Activated T-cell treated with anti-CD3 and anti-CD28 coated beads for 48 hours (primary cell): ENCODE measurements at regions not wholly inside any gene's neighbourhood (a gene's known extent, or its start where the extent isn't known, plus 50 kb on each side); places are given as distances from the start of the nearest gene placed in this dataset.

Experiments used
- DNase-seq: peaks from one replicate; pipeline ENCODE4 v3.0.0-alpha.2; 2020; ENCODE audit warnings: low read depth

- DNase-seq = no peak
These were observed 327.7 kb downstream of the ZNF536 start for GRCh38 chr19:30699871-30700280.

DNA sequence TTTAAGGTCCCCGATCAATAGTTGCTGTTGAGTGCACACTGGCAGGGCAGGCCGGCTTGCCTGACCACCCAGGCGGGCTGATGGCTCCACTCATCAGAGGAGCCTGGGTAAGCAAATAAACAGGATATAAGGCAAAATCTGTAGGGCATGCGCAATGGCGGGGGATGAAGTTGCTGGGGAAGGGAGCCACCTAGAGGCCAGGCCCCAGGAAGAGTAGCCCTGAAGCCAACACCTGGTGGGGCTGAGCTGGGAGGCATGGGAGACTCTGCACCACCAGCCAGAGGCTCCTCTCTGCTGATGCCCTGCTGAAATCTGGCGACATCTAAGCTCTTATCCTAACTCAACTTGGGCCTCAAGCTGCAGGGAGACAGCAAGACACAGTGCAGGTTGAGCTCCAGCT, 324.3 kb downstream of the ZNF536 start:
- no peak for DNase-seq

DNA sequence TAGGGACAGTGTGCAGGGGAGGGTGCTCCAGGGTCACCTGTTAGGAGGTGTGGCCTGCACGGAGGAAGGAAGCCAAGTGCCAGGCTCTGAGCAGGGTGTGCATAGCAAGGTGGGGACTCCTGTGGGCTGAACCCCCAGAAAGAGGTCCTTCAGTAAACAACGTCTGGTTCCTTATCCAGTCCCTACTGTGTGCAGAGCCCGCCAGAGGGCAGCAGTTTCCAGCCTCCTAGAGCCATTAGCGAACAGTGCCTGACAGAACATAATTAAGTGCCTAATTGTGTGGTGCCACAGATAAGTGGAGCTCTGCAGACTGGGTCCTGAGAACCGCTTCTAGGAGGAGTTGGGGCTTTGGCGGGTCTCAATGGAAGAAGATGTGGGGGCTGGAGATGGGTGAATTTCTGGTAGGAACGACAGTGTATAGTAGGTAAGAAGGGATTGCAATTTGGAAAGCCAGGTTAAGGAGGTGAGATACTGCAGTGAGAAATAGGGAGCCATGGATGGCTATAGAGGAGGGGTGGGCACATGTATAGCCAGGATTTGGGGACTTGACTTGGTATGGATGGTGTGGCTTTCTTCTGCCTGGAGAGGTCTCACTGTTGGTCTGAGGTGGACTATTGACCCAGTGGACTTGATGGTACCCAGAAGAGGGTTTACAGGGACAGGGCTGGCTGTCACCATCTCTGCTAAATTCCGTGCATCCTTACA, 323.1 kb downstream of the ZNF536 start:
- DNase-seq = no peak

DNA sequence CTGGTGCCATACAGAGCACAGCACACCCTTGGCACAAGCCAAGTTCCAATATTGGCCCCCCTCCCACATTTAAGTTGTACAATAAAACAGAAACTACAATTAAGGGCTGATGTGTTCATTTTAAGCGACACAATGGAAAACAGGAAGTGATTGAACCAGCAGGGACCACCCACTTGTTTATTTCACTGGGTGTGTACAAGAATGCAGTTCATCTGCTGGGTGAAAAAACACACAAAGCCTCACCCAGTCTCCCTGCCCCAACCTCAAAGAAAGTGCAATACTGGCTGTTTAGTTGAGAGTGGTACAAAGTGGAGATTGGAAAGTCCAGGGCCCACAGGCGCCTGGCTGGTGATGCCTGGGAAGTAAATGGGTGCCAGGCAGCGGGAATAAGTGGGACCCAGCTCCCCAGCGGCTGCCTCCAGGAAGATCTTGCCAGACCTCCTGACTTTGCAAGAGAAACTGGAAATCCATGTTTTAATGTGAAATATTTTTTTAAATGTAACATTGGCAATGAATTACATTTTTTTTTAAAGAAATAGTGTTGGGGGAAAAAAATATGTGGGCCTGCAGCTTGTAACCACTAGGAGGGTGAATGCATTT, 322.1 kb downstream of the ZNF536 start:
- no peak for DNase-seq

DNA sequence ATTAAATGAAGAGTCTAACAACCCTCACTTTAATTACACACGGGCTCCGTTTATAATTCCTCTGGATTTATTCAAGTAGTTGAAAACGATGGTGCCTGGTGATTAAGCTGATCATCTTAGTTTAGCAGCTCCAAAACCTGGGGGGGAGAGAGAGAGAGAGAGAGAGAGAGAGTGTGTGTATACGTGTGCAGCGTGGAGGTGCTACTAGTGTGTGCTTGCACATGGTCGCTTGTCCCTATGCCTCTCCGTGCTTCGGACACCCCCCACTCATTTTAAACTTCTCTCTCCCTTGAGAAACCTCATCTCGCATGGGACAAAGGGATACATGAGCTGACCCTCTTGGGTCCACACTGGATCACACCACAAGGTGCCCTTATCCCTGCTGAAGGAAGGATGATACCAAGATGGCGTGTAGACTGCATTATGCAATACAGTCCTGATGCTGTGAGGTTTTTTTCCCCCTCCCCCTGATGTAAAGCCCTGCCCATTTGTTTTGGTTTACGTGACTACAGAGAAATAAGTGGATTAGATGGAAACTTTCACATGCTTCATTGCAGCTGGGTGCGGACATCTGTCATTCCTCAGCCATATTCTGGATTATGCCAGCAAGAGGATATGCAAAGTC, 320.8 kb downstream of the ZNF536 start:
- DNase-seq = no peak

DNA sequence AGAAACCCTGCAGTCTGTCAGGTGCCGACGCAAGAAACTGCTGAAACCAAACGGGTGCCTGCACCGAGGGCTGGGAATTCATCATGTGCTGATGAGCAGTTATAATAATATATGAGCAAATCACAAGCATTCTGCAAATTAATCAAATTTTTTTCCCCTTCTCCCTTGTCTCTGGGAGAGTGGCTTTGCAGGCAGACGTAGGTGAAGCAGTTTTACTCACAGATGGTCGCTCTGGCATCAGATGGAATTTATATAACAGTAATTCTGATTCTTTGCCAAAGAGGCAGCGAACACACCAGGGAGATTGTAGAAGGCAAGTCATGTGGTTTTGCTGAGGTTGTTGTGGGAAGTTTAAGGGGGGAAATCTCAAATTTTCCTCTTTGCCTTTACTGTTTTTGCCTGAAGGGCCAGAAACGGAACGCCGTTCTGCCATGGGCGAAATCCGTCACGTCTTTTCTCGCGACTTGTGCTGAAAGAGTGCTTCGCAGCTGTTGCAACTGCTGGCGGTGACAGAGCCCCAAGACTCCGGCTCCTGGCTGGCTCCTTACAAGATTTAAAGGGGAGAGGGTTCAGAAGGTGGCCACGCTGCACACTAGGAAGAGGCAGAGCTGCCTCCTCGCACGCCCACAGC, 320.1 kb downstream of the ZNF536 start:
- DNase-seq = no peak

- DNase-seq = no peak
These were observed 319.6 kb downstream of the ZNF536 start for GRCh38 chr19:30691819-30692166.

DNA sequence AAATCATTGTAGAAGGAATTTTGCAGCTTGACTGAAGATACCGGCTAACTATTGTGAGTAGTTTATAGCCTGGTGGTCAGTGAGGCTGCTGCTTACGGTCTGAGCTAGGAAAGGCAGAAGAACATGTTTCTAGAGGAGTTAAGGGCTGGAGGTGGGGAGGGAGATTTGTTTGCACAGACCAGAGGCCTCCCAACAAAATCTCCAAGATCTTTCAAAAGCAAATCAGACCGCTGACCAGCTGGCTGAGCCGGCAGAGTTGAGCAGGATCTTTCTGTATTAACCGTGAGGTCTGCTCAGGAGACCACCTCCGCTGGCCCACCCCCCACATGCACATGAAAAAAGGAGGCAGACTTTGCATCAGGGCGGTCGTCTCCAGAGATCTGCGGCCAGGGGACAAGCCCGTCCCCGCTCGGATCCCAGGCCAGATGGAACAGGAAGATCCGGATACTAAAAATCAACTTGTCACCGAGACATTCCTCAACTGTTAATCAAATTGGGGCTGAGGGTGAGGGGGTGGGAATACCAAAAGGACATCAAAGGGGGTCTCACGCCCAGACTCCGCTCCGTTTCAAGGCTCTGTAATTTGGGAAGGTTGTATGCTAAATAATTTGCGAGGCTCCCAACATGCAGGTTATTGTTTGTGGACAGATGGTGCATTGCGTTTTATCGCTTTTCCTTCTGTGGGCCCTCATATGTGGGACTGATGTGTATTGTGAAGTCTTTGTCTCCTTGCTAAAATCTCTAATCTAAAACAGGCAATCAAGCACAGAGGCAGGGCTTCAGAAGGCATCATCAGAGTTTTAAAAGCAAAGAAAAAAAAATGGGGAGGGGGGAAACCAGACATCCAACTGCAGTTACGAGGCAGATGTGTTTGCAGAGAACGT, 319.0 kb downstream of the ZNF536 start:
- DNase-seq = no peak

GRCh38 chr19:30690525-30690924, 318.3 kb downstream of the ZNF536 start:
- DNase-seq = no peak

DNA sequence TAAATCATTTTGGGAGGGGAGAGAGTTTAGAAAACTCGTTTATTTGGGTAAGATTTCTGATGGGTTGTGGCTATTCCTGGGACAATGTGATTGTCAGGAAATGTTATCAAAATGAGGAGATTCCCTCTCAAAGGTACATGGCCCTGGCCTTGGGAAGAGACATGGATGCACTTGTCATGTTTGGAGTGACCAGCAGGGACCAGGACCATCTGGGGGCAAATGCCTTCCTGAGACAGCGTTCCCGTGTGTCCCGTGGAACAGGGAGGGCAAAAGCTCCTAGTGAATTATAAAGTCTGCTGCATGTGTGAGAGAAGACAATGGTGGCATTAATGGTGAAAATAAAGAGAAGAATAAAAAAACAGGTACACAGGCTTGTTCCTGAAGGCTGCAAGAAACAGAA, 317.3 kb downstream of the ZNF536 start:
- no peak for DNase-seq

- no peak for DNase-seq
These were observed 316.5 kb downstream of the ZNF536 start for GRCh38 chr19:30688696-30689095.

DNA sequence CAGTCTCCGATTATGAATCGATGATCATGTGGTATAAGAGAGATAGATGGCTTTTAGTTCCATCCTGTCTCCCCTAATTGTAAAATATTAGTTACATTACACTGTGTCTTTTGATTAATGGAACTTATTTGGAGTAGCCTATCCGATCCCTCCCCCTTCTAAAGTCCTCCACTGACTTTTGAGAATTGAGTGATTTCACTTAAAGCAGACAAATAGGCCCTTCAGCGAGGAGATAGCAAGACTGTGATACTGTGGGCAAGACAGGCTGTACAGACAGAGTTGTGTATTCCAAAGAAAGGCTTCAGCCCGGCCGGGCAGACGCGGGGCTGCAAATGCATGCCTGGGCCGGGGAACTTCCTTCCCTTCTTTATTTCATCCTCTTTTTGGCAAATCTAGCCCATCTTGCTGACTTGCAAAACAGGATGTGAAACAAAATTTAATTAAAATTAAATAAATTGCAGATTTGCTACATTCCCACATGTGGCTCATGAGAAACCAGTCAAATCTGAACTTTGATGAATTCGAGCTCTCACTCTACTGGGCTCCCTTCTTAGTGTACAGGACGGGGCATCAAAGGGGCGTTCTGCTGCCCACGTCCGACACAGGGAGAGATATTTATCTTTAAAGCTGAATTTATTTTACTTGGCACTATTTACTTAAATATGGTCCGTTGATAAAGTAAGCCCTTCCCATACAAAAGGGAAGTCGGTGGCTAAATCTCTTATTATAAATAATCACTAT, 314.8 kb downstream of the ZNF536 start:
- no peak for DNase-seq

DNA sequence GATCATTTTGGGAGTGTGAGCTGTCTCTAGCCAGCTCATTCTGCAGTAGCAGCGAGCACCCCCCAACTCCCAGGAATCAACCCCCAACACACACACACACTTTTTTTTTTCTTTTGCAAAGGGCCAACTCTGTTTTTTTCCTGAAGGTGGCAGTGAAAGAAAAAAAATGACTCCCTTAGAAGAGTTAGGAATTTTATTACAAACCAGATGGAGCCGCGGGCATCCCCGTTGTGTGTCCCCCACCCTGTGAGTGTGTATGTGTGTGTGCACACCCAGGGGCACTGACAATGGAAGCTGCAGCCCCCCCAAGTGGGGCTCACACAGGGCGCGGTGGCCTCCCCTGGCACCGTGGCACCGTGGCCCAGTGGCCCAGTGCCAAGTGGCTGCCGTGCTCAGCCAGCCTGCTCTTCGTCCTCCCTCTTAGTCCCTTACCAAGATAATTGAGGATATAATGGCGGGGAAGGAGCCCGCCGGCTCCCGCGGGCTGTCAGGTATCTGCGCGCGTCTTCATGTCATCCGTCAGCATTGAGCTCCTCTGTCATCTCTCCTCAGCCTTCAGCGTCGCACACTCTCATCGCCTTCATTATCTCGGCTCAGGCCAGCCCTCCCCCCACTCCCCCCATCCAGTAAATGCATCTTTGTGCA, 314.1 kb downstream of the ZNF536 start:
- DNase-seq = no peak

- no peak for DNase-seq
These were observed 313.3 kb downstream of the ZNF536 start for GRCh38 chr19:30685426-30686000.

DNA sequence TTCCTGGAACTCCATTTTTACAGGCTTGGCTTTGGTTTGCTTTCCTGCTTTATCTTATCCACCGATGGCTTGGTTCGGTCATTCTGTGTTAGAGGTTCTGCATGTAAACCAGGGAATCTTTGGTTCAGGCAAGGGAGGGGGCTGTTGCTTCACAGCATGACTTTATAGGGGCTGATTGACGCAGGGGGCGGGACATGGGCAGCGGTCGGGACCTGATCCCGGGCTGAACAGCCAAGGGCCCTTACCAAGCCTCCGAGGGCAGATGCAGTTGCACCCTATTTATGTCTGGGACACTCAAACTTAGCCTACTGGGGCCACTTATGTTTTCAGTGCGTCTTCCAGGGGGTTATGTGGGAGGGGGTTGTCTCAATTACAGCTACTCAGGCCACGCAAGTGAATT, 312.4 kb downstream of the ZNF536 start:
- no peak for DNase-seq

DNA sequence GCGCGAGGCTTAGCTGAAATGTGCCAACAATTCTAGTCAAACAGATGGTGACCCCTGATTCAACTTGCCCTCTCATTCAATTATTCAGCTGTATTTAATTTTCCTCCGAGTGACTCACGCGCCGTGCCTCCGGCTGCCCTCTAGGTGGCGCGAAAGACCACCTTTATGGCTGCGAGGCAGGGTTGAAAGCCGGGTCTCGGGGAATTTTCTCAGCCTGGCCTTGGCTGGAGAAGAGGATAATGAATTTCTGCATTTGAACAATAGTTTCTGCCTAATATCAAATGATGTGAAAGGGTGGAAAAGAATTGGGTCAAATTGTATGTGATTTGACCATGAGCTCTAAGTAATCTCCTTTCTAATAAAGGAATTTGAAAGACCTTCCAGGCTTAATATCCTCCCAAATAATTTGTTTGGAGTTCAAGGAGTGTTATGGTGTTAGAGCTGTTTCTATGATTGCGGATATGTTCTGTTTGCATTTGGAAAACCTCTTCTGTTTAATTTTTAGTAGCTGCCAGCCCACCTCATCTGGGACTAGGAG, 310.9 kb downstream of the ZNF536 start:
- DNase-seq = peak; percentile 45

GRCh38 chr19:30682146-30682998, 310.2 kb downstream of the ZNF536 start:
- DNase-seq = no peak

DNA sequence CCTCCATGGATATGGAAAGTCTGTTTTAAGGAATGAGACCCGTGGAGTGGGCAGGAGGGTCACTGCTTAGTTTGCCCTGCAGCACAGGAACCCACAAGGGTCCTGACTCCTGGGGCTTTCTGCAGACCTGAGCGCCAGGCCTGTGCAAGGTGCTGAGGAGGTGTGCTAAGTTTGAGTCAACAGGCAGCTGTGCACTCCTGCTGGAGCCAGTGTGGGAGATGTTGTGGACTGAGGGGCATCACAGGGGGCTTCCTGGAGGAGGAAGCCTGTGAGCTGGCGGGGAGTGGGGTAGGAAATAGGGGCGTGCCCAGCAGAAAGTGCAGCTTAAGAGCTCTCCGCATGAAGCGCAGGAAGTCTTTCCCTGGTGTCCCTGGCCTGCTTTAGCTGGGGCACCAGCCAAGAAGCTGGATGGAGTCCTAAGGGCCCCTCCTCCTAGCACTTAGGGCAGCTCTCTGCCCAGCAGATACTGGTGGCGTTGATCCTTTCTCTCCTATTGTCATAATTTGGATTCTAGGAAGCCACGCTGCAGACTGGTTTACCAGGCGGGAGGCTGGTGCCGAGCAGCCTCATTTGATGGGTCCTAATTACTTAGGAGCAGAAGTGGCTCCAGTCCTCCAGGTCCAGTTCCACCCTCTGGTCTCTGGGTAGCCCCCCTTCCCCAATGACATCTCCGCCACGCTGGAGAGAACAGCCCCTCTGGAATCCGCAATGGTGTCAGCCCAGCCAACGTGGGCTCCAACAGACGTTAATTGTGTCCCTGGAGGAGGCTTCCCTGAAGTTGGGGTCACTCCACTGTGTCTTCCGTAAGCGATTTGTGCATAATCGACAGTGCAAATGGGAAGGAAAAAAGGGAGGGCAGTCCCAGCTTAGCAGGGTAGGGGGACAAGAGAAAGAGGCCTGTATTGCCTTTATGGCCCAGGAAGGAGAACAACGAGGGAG, 309.2 kb downstream of the ZNF536 start:
- DNase-seq = no peak
